Gastroesophageal sphincter (tissue), 4 donors: ENCODE measurements at regions not wholly inside any gene's neighbourhood (a gene's known extent, or its start where the extent isn't known, plus 50 kb on each side); places are given as distances from the start of the nearest gene placed in this dataset.

ENCODE experiments used
- ATAC-seq: fragments of 150-250 bp; one replicate; pipeline ENCODE4 v1.9.1; 2016; ENCODE audit warnings: mild to moderate bottlenecking, moderate library complexity
- H3K27ac ChIP-seq, 4 donors: fragments of 200-600 bp; sonication (generic) in 3 of 4; 1 replicate in 3 of 4; 2 replicates in 1 of 4; pipeline ENCODE4 v1.5.1; 2016 to 2019
- H3K27me3 ChIP-seq: fragments of 200-600 bp; sonication (generic); one replicate; pipeline ENCODE4 v1.5.1; 2019
- H3K36me3 ChIP-seq, 2 donors: fragments of 200-600 bp; sonication (generic); one replicate each; pipeline ENCODE4 v1.5.1; 2019; ENCODE audit warnings: control low read depth in 1 of 2
- H3K4me1 ChIP-seq, 3 donors: fragments of 200-600 bp; sonication (generic); 1 replicate in 2 of 3; 2 replicates in 1 of 3; pipeline ENCODE4 v1.5.1; 2016 to 2019; ENCODE audit warnings: control low read depth in 2 of 3
- H3K4me3 ChIP-seq, 2 donors: fragments of 200-600 bp; sonication (generic); one replicate each; pipeline ENCODE4 v1.5.1; 2019; ENCODE audit warnings: mild to moderate bottlenecking in 1 of 2, moderate library complexity in 1 of 2
- H3K9me3 ChIP-seq, 3 donors: fragments of 200-600 bp; sonication (generic); one replicate each; pipeline ENCODE4 v1.5.1; 2017 to 2019; ENCODE audit warnings: control low read depth in 2 of 3
- CTCF ChIP-seq, 4 experiments: fragments of 200-600 bp in 2 of 4; fragments of 450-650 bp in 2 of 4; sonication (generic) in 1 of 4; IDR thresholded peaks; one replicate each; pipeline ENCODE4 v1.5.1; 2017 to 2019; ENCODE audit warnings: antibody characterized with exemption in 4 of 4, mild to moderate bottlenecking in 2 of 4, moderate library complexity in 2 of 4
- EP300 ChIP-seq: sonication (generic); formaldehyde crosslinking; IDR thresholded peaks from one replicate; pipeline ENCODE4 v1.6.1; 2017; ENCODE audit warnings: antibody characterized with exemption, mild to moderate bottlenecking
- POLR2A ChIP-seq, 2 donors: fragments of 450-650 bp; IDR thresholded peaks; one replicate each; pipeline ENCODE4 v1.6.1; 2017; ENCODE audit warnings: antibody characterized with exemption in 2 of 2, mild to moderate bottlenecking in 2 of 2, moderate library complexity in 1 of 2
- POLR2AphosphoS5 ChIP-seq: sonication (generic); formaldehyde crosslinking; IDR thresholded peaks from one replicate; pipeline ENCODE4 v1.6.1; 2017; ENCODE audit warnings: antibody characterized with exemption
- WGBS, 2 donors: methylation state at CpG; one replicate each; pipeline ENCODE4 v1.1.5; 2018; ENCODE audit warnings: low coverage in 1 of 2; 5-methylcytosine and 5-hydroxymethylcytosine counted together

- TF ChIP-seq POLR2AphosphoS5 = no peak
- TF ChIP-seq CTCF (IDR thresholded peaks at IDR 0.05) = no peak
- TF ChIP-seq EP300 = no peak
- TF ChIP-seq POLR2A (IDR thresholded peaks at IDR 0.05) = no peak
- H3K27me3 ChIP-seq = no peaks in the 10 kb centered on the region
- 78 to 88% methylated on average over 1 of the region's 1 CpG for WGBS, 2 donors
- no peak overlapping the region for H3K27ac ChIP-seq
- H3K4me3 ChIP-seq = no peak overlapping the region
- H3K4me1 ChIP-seq = no peaks in the 10 kb centered on the region
- H3K9me3 ChIP-seq = no peaks in the 10 kb centered on the region
- ATAC-seq = no peak
- no peaks in the 10 kb centered on the region for H3K36me3 ChIP-seq
Observed at GRCh38 chr5:106673941-106674340, 996.8 kb downstream of the EFNA5 start.

- H3K27ac ChIP-seq = no peak overlapping the region
- H3K36me3 ChIP-seq = no peaks in the 10 kb centered on the region
- no peaks in the 10 kb centered on the region for H3K4me1 ChIP-seq
- ATAC-seq = no peak
- H3K27me3 ChIP-seq = no peaks in the 10 kb centered on the region
- TF ChIP-seq POLR2AphosphoS5 (no peak), EP300 (no peak), POLR2A (IDR thresholded peaks at IDR 0.05) (no peak), CTCF (IDR thresholded peaks at IDR 0.05) (no peak)
- 9 to 20% methylated on average over 2 of the region's 2 CpGs for WGBS, 2 donors
- H3K4me3 ChIP-seq = no peak overlapping the region
- H3K9me3 ChIP-seq = no peaks in the 10 kb centered on the region
Observed at GRCh38 chr5:106661866-106662265, 1008.9 kb downstream of the EFNA5 start.

DNA sequence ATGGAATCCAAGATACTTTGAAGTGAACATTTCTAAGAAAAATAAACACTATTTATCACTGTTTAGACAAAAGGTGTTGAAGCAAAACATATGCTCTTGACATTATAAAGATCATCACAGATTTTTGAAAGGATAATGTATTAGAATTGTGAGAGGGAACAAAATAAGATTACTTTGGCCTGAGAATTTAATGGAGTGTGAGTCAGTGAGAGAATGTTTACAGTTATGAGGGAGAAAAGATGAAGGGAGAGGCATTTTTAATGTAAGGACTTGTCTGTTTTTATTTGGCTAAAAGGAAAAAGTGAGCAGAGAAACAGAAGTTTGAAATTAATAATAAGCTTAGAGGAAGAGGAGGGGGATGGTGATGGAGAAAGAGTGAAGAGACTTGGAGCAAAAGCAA lies 1010.1 kb downstream of the EFNA5 start:
- no peak for ATAC-seq
- TF ChIP-seq EP300 = no peak
- no peak for TF ChIP-seq CTCF (IDR thresholded peaks at IDR 0.05)
- no peak for TF ChIP-seq POLR2A (IDR thresholded peaks at IDR 0.05)
- no peak for TF ChIP-seq POLR2AphosphoS5

DNA sequence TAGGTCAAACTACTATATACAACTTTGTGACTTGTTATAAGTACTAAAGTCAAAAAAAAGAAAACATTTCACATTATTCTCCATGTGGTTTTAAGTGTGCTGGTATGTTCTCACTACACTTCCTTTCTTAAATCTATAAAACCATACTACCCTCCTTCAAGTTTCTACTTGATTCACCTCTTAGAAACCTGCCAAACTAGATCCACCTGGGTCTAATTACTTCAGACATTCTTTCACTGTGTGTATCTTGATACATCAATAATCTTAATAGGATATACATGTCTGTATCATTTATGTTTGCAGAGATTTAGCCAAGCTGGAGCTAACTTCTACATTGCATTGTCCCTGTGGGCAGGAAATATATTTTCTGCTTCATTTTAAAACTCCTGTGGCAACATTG lies 1012.6 kb downstream of the EFNA5 start:
- ATAC-seq = no peak
- Histone ChIP-seq H3K4me1 (no peaks in the 10 kb centered on the region), H3K36me3 (no peaks in the 10 kb centered on the region), H3K4me3 (no peak overlapping the region), H3K27me3 (no peaks in the 10 kb centered on the region), H3K9me3 (peaks cover 0 to 19% (median 0%) of the 10 kb centered on the region in 3 donors), H3K27ac (no peak overlapping the region)
- TF ChIP-seq EP300 (no peak), POLR2A (IDR thresholded peaks at IDR 0.05) (no peak), CTCF (IDR thresholded peaks at IDR 0.05) (no peak), POLR2AphosphoS5 (no peak)

More for the DNA sequence above, 1010.1 kb downstream of the EFNA5 start:
- Histone ChIP-seq H3K4me3 (no peak overlapping the region), H3K27ac (no peak overlapping the region), H3K4me1 (no peaks in the 10 kb centered on the region), H3K36me3 (no peaks in the 10 kb centered on the region), H3K27me3 (no peaks in the 10 kb centered on the region), H3K9me3 (no peaks in the 10 kb centered on the region)

GRCh38 chr5:106656821-106657220 lies 1013.9 kb downstream of the EFNA5 start:
- Histone ChIP-seq H3K4me1 (no peaks in the 10 kb centered on the region), H3K4me3 (no peak overlapping the region), H3K9me3 (peaks cover 0 to 19% (median 0%) of the 10 kb centered on the region in 3 donors), H3K36me3 (no peaks in the 10 kb centered on the region), H3K27ac (no peak overlapping the region), H3K27me3 (no peaks in the 10 kb centered on the region)
- ATAC-seq = no peak
- WGBS, 2 donors = 83 to 89% methylated on average over 2 of the region's 2 CpGs
- TF ChIP-seq POLR2AphosphoS5 = no peak
- TF ChIP-seq CTCF (IDR thresholded peaks at IDR 0.05) = no peak
- no peak for TF ChIP-seq EP300
- TF ChIP-seq POLR2A (IDR thresholded peaks at IDR 0.05) = no peak
